GOT3 (cell line): ENCODE measurements at regions not wholly inside any gene's neighbourhood (a gene's known extent, or its start where the extent isn't known, plus 50 kb on each side); places are given as distances from the start of the nearest gene placed in this dataset.
"Not testable (repeated sequence)": the region's sequence is repeated elsewhere in the genome, so short reads cannot be mapped to it uniquely, and the experiment has no call there.

Experiments used
- DNase-seq: peaks from one replicate; lab custom pipeline; 2025; ENCODE audit warnings: mixed read lengths; lab: John Stamatoyannopoulos, UW

- DNase-seq = no peak
Measured at GRCh38 chr15:62412686-62413085, 247.6 kb upstream of the C2CD4B start.

- DNase-seq = no peak
Measured at GRCh38 chr15:62413153-62413552, 248.1 kb upstream of the C2CD4B start.

GRCh38 chr15:62413786-62414185 lies 248.7 kb upstream of the C2CD4B start:
- no peak for DNase-seq

GRCh38 chr15:62415498-62415897 lies 250.4 kb upstream of the C2CD4B start:
- no peak for DNase-seq

GRCh38 chr15:62416526-62416925 lies 251.4 kb upstream of the C2CD4B start:
- DNase-seq = no peak

- no peak for DNase-seq
Measured at GRCh38 chr15:62417439-62417838, 252.4 kb upstream of the C2CD4B start.

GRCh38 chr15:62418496-62418895 lies 253.4 kb upstream of the C2CD4B start:
- DNase-seq = not testable (repeated sequence)

GRCh38 chr15:62419192-62419591 lies 254.1 kb upstream of the C2CD4B start:
- DNase-seq = no peak

- DNase-seq = not testable (repeated sequence)
Measured at GRCh38 chr15:62420371-62420770, 255.3 kb upstream of the C2CD4B start.

GRCh38 chr15:62421289-62421688 lies 256.2 kb upstream of the C2CD4B start:
- no peak for DNase-seq

GRCh38 chr15:62426387-62426956 lies 261.4 kb upstream of the C2CD4B start:
- no peak for DNase-seq

- no peak for DNase-seq
Measured at GRCh38 chr15:62428259-62428658, 263.2 kb upstream of the C2CD4B start.

GRCh38 chr15:62428851-62429598 lies 263.9 kb upstream of the C2CD4B start:
- no peak for DNase-seq

- DNase-seq = no peak
Measured at GRCh38 chr15:62430056-62430455, 265.0 kb upstream of the C2CD4B start.

- DNase-seq = no peak
Measured at GRCh38 chr15:62430552-62430951, 265.5 kb upstream of the C2CD4B start.

GRCh38 chr15:62431008-62431797 lies 266.1 kb upstream of the C2CD4B start:
- no peak for DNase-seq

GRCh38 chr15:62431817-62432216 lies 266.7 kb upstream of the C2CD4B start:
- DNase-seq = no peak

GRCh38 chr15:62432702-62433398 lies 267.8 kb upstream of the C2CD4B start:
- no peak for DNase-seq

GRCh38 chr15:62436235-62436634 lies 271.1 kb upstream of the C2CD4B start:
- DNase-seq = no peak

- no peak for DNase-seq
Measured at GRCh38 chr15:62437753-62438152, 272.7 kb upstream of the C2CD4B start.

- no peak for DNase-seq
Measured at GRCh38 chr15:62439543-62440016, 274.5 kb upstream of the C2CD4B start.
